NCI-H774 (cell line): ENCODE measurements at regions not wholly inside any gene's neighbourhood (a gene's known extent, or its start where the extent isn't known, plus 50 kb on each side); places are given as distances from the start of the nearest gene placed in this dataset.
A peak's percentile ranks its signal among the peaks of the same experiment; 100 is the strongest.
"Not testable (repeated sequence)": the region's sequence is repeated elsewhere in the genome, so short reads cannot be mapped to it uniquely, and the experiment has no call there.

Experiments
- DNase-seq: peaks from one replicate; lab custom pipeline; 2025; lab: John Stamatoyannopoulos, UW

DNA sequence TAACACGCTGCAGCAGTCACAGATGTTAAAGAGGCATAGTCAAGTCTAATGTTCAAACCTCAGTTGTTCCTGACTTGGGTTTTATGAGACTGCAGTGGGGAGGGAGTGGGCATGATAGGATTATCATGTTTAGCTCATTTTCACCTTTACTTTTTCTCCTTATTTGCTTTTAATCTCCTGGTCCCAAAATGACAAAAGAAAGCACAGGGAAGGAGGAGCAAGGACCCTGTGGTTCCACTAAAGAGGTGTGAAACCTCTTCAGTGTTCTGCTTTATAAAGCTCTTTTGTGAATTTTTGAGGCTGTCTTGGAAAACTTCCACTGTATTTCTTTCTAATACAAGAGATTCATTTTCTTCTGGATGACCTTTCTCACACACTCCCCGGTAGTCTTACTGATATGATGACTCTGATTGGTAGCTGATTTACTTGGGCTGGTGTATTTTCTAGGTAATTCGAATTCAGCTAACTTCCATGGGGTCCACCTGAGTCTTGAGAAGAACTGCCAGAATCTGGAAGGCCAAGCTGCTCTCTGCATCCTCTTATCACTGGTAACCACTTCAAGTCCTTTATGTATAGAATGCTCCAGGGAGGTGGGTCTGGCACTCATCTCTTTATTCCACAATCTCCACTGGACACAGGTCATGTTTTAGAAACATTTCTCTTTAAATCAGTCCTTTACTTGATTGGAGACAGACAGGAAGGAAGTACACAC lies 1364.4 kb upstream of the CDH9 start:
- DNase-seq: no peak

DNA sequence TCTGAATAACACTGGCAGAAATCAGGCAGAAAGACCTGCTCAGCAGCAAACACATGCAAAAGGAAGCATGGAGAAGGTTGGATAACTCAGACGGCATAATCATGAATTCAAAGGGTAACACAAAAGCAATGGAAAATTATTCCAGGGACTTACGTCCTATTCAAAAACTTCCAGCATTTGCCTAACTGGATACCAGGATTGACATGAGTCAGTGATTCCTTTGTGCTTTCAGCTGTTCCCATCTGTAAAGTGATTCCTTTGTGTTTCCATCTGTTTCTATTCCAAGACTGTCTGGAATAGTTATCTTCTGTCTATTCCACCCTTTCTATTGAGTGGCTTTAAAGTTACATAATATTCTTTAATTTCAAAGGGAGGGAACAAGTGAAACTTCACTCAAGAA lies 1361.7 kb upstream of the CDH9 start:
- no peak for DNase-seq

DNA sequence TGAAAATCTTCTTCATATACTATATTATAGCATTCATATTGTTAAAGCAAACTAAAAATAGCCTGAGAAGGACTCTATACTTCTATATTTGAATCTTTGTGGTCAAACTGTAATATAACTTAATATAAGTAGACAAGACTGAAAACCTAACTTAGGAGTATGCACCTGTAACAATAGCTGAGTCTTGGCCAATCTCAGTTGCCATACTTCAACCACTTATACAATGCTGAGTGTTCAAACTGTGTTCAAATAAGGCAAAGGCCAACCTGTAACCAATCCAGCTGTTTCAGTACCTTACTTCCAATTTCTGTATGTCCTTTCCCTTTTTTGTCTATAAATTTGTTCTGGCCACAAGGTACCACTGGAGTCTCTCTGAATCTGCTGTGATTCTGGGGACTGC lies 1360.8 kb upstream of the CDH9 start:
- no peak for DNase-seq

- DNase-seq: no peak
Measured at GRCh38 chr5:28398185-28398584, 1359.8 kb upstream of the CDH9 start.

DNA sequence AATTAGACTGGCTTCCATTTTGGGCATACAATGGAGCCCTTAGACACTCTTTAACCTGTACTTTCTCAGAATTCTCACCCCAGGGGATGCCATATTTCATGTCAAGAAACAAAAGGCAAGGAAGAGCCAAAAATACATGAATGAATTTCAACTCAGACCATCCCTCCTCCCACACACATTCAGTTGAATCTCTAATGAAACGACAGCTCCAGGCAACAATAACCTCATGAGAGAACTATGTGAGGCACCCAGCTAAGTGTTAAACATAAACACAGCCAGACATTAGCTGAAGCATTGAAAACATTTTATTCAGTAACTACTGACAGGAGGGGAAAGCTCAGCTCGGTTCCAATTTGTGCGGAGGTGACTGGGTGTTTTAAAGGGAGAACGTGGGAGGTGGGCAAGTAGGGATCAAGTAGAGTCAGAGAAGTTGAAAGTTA lies 1359.1 kb upstream of the CDH9 start:
- DNase-seq: no peak

DNA sequence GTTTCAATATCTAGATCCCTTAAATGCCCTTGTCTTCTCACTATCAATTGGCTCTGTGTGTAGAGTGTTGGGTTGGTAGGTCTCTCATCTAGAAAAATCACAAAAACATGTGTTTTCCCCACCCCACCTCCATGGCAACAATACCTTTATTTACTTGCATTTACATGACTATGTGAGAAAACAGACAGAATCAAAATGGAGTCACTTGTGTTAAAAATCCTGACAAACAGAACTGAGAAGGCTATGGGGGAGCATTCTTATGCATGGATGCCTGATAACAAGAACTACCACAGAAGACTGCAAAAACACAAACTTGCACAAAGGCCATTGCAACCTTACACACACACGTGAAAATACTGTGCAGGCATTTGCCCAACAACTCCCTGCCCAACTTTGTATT lies 1352.9 kb upstream of the CDH9 start:
- no peak for DNase-seq

DNA sequence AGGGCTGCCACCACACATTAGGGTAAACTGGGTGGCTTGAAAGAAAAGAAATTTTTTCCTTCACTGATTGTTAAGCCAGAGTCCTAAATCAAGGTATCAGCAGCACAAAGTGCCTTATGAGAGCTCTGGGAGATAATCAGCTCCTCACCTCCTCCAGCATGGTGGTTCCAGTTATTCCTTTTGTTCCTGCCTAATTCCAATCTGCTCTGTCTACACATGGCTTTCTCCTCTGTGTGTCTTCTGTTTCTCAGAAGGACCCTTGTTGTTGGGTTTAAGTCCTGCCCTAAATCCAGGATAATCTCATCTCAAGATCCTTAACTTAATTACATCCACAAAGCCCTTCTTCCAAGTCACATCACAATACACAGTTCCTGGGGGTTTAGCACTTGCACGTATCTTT lies 1352.0 kb upstream of the CDH9 start:
- DNase-seq: no peak

- not testable (repeated sequence) for DNase-seq
Measured at GRCh38 chr5:28389727-28390126, 1351.3 kb upstream of the CDH9 start.

DNA sequence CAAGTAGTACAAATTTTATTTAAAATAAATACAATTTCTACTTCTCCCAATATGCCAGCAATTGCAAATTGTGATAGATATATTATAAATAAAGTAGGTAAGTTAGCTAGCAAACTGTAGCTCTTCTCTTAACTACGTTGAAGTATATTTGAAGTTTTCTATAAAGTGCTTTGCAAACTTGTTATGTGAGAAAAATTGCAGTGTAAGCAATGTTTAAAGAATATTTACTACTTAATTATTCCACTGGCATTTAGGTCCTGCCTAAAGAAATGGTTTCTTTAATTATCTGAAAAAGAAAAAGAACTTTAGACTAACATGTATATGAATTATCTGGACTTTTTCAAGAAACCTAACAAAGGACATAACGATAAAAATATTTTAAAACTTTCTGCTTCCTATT lies 1350.0 kb upstream of the CDH9 start:
- no peak for DNase-seq

DNA sequence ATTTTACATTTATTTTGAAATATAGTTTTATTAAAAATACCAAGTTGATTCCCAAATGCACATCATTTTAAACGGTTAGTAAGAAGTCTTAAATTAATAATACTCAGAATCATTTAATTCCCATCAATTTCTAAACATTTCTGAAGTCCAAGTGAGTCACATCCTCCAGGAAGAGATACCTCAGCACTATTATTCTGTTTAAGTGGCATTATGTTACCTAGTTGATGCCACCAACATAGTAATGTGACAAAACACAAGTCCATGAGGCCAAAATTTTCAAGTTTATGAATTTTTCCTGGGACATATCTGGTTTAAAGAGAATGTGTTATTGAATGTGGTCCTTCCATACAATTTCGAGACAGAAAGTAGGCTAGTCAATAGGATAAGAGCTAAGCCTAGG lies 1348.3 kb upstream of the CDH9 start:
- no peak for DNase-seq

- DNase-seq: no peak
Measured at GRCh38 chr5:28380167-28380566, 1341.8 kb upstream of the CDH9 start.

DNA sequence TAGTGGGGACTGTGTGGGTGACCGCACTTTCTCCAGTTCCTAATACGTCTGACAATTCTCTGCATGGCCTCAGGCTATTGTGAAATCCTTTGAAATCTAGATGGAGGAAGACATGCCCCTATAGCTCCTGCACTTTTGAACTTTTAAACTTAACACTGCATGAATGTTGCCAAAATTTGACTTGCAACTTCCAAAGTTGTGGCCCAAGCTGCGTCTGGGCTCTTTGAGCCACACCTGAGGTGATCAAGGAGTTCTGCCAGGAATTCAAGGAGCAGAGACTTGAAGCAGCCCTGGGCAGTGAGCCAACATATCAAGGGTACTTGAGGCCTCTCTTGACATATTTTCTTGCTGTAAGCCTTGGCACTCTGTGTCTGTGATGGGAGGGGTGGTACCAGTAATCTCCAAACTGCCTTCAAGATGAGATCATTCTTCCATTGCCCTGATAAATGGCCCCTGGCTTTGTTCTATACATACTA lies 1336.1 kb upstream of the CDH9 start:
- no peak for DNase-seq

DNA sequence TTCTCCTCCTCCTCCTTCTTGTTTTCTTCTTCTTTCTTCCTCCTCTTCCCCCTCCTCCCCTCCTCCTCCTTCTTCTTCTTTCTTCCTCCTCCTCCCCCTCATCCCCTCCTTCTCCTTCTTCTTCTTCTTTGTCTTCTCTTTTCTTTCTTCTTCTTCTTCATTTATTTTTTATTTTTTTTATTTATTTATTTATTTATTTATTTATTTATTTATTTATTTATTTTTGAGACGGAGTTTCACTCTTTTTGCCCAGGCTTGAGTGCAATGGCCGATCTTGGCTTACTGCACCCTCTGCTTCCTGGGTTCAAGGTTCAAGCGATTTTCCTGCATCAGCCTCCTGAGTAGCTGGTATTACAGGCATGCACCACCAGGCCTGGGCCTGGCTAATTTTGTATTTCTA lies 1332.5 kb upstream of the CDH9 start:
- no peak for DNase-seq

DNA sequence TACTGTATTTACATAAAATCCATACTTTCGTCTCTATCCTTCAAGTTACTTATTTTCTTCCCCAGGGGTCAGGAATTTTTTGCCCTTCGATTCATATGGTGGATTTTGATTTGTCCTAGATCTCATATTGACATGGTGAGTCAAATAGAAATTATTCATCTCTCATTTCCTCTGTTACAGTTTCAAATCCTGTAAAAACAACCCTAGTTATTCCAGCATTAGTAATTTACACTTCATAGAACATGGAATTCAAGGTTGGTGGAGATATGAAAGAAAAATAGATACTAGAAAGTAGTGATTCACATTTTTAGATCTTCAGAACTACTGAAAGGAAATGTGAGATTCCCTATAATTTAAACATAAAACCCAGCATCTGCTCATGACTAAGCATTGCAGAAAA lies 1331.0 kb upstream of the CDH9 start:
- DNase-seq: no peak

DNA sequence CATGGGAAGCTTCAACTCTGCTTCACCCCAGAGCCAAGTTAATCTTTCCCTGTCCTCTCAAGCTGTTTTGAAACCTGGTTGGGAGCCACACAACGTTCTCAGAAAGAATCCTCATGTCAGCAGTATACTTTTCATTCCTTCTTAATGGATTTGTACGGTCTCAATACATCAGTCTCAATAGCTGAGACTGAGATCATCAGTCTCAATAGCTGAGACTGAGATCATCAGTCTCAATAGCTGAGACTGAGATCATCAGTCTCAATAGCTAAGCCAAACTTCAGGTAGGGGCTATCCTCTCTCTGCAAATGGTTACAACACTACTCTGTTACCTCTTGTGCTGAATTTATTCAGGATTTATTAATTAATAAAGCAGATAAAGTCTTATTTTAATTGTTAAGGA lies 1317.4 kb upstream of the CDH9 start:
- DNase-seq: no peak

DNA sequence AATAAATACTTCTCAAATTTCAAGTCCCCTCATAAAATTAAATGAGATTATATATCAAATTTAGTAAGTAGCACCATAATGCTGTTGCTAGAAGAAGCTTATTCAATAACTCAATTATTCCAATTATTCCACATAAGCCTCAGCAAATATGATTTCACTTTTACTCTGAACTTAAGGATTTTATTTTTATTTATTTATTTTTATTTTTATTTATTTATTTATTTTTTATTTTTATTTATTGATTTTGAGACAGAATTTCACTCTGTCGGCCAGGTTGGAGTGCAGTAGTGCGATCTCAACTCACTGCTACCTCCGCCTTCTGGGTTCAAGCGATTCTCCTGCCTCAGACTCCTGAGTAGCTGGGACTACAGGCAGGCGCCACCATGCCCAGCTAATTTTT lies 1308.3 kb upstream of the CDH9 start:
- no peak for DNase-seq

GRCh38 chr5:28344836-28345433 lies 1306.5 kb upstream of the CDH9 start:
- peak; percentile 64 for DNase-seq

DNA sequence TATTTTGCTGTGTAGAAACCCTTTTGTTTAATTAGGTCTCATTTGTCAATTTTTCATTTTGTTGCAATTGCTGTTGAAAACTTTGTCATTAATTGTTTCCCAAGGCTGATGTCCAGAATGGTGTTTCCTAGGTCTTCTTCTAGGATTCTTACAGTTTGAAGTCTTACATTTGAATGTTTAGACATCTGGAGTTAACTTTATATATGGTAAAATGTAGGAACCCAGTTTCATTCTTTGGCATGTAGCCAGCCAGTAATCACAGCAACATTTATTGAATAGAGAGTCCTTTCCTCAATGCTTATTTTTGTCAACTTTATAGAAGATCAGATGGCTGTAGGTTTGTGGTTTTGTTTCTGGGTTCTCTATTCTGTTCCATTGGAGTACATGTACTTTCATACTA lies 1290.8 kb upstream of the CDH9 start:
- no peak for DNase-seq

DNA sequence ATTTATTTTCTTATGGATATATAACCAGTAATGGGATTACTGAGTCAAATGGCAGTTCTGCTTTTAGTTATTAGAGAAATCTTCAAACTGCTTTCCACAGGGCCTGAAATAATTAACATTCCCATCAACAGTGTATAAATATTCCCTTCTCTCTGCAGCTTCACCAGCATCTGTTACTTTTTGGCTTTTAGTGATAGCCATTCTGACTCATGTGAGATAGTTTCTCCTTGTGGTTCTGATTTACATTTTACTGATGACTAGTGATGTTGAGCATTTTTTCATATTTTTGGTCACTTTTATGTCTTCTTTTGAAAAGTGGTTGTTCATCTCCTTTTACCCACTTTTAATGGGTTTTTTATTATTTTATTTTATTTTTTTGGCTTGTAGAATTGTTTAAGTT lies 1290.3 kb upstream of the CDH9 start:
- no peak for DNase-seq

DNA sequence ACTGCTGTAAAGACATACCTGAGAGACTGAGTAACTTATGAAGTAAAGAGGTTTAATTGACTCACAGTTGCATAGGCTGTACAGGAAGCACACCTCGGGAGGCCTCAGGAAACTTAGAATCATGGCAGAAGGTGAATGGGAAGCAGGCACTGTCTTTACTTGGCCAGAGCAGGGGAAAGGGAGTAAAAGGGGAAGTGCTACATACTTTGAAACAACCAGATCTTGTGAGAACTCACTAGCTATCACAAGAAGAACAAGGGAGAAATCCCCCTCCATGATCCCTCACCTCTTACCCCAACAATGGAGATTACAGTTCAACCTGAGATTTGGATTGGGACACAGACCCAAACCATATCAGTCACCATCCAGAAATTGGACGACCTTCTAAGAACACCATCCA lies 1285.8 kb upstream of the CDH9 start:
- no peak for DNase-seq

DNA sequence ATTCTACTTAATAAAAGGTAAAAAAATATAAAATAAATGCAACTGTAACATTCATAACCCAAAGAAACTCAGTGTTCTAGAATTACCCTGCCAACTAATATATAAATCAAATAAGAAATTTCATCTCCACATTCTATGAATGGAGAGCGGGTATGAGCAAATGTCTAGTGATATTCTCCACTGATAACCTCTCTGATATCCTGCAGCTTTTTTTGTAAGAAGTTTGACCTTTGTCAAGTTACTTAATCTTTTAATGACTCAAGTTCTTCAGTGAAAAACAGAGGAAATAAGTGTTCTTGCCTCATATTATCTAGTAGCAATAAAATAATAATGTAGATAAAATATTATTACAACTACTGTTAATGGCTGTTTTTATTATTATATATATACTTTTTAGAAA lies 1275.6 kb upstream of the CDH9 start:
- no peak for DNase-seq

DNA sequence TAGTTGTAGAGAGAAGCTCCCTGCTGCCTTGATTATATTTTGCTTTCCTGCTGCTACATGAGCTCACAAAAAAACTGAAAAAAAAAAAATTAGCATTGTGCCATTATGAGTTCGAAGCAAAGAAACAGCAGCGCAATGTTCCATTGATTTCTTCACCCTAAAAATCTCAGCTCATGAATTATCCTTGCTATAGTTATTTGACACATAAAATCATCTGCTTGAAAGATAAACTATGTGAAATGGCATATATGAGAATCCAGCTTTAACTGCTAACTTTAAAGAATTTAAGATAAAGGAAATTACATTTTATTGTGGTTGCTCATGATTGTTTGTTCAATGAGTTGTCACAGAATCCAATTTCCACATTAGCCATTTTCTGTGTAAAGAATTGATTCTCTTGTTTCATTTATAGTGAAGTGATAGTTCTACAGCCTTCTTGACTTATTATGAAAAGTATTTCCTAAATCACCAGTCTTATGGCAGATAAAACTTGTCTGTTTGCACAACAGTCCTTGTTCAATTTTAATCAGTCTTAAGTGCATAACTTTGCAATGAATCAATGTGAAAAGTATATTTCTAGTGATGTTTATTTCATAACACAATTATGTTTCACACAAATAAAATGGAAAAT lies 1275.0 kb upstream of the CDH9 start:
- DNase-seq: no peak

- DNase-seq: no peak
Measured at GRCh38 chr5:28310696-28311095, 1272.3 kb upstream of the CDH9 start.

DNA sequence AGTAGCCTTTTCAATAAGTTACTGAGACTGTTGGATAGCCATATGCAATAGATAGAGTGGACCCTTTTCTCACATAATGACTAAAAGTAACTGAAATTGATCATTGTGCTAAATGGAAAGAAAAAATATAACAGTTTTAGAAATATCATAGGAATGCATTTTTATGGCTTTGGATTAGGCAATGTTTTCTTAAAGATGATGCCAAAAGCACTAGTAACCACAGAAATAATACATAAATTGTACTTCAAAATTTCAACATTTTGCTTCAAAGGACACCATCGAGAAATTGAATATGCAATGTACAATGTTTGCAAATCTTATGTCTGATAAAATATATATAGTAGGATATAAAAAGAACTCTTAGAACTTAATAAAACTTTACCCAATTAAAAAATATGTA lies 1267.5 kb upstream of the CDH9 start:
- no peak for DNase-seq
